ENCODE measurements at regions not wholly inside any gene's neighbourhood (a gene's known extent, or its start where the extent isn't known, plus 50 kb on each side); places are given as distances from the start of the nearest gene placed in this dataset.
"Not testable (repeated sequence)": the region's sequence is repeated elsewhere in the genome, so short reads cannot be mapped to it uniquely, and the experiment has no call there.

- TF ChIP-seq CTCF (IDR thresholded peaks at IDR 0.05; ENCODE audit: borderline replicate concordance, insufficient read depth, low read depth, low read length) = no peak
- no peak overlapping the region for H3K4me3 ChIP-seq (ENCODE audit: low read depth, low read length)
Observed at GRCh38 chr13:22846551-22846950, 334.2 kb upstream of the SGCG start.

DNA sequence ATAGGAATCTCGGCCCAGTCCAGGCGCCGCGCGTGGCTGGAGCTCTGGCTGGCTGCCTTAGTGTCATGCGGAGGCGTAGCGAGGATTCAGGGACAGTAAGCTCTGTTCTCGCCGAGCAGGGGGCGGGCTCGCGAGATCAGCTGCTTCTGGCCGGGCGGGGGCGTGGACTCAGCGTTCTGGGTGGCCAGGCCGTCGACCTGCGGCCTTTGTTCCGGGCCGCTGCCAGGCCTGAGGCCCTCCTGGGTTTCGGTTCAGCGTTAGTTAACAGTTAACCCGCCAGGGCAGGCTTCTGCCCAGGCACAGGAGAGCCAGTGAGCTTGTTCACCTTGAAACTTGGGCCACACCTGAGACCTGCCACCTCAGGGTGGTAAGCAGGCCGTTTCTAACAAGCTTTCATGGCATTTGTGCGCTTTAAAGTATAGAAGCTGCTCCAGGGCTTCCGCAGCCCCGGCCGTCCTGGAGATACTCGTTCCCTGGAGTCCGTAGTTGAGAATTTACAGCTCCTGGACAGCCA lies 332.2 kb upstream of the SGCG start:
- TF ChIP-seq CTCF (IDR thresholded peaks at IDR 0.05; ENCODE audit: borderline replicate concordance, insufficient read depth, low read depth, low read length) = no peak
- no peak overlapping the region for H3K4me3 ChIP-seq (ENCODE audit: low read depth, low read length)

- no peak for TF ChIP-seq CTCF (IDR thresholded peaks at IDR 0.05; ENCODE audit: borderline replicate concordance, insufficient read depth, low read depth, low read length)
- H3K4me3 ChIP-seq (ENCODE audit: low read depth, low read length) = no peak overlapping the region
Observed at GRCh38 chr13:22855926-22856325, 324.9 kb upstream of the SGCG start.

GRCh38 chr13:22858980-22859379 lies 321.8 kb upstream of the SGCG start:
- H3K4me3 ChIP-seq (ENCODE audit: low read depth, low read length) = not testable (repeated sequence)

- not testable (repeated sequence) for H3K4me3 ChIP-seq (ENCODE audit: low read depth, low read length)
Observed at GRCh38 chr13:22859411-22859810, 321.4 kb upstream of the SGCG start.

GRCh38 chr13:22861958-22862466 lies 318.8 kb upstream of the SGCG start:
- TF ChIP-seq CTCF (IDR thresholded peaks at IDR 0.05; ENCODE audit: borderline replicate concordance, insufficient read depth, low read depth, low read length) = no peak
- no peak overlapping the region for H3K4me3 ChIP-seq (ENCODE audit: low read depth, low read length)

GRCh38 chr13:22862478-22862877 lies 318.3 kb upstream of the SGCG start:
- H3K4me3 ChIP-seq (ENCODE audit: low read depth, low read length) = no peak overlapping the region
- TF ChIP-seq CTCF (IDR thresholded peaks at IDR 0.05; ENCODE audit: borderline replicate concordance, insufficient read depth, low read depth, low read length) = no peak

- no peak for TF ChIP-seq CTCF (IDR thresholded peaks at IDR 0.05; ENCODE audit: borderline replicate concordance, insufficient read depth, low read depth, low read length)
- H3K4me3 ChIP-seq (ENCODE audit: low read depth, low read length) = no peak overlapping the region
Observed at GRCh38 chr13:22866221-22866620, 314.6 kb upstream of the SGCG start.

Data from GM12875 (cell line).